Fibroblast of lung (primary cell): ENCODE measurements at regions not wholly inside any gene's neighbourhood (a gene's known extent, or its start where the extent isn't known, plus 50 kb on each side); places are given as distances from the start of the nearest gene placed in this dataset.

Experiments used
- DNase-seq, 2 donors: peaks; one replicate each; pipeline versions ENCODE4 v3.0.0 to v3.0.0-alpha.2; 2010; ENCODE audit warnings: low read depth in 2 of 2
- H2AFZ ChIP-seq: 2 replicates; pipeline ENCODE4 v1.5.1; 2012; ENCODE audit warnings: low read length, control low read depth, inconsistent platforms
- H3K27ac ChIP-seq: 2 replicates; pipeline ENCODE4 v1.5.1; 2011; ENCODE audit warnings: low read length, control low read depth; ENCODE audit not compliant: insufficient read depth
- H3K27me3 ChIP-seq: 2 replicates; pipeline ENCODE4 v1.5.1; 2011; ENCODE audit warnings: mild to moderate bottlenecking, low read length; ENCODE audit not compliant: control insufficient read depth, insufficient read depth
- H3K36me3 ChIP-seq: 2 replicates; pipeline ENCODE4 v1.5.1; 2011; ENCODE audit warnings: low read length; ENCODE audit not compliant: control insufficient read depth, insufficient read depth
- H3K4me1 ChIP-seq: 2 replicates; pipeline ENCODE4 v1.5.1; 2011; ENCODE audit warnings: low read length; ENCODE audit not compliant: control insufficient read depth, insufficient read depth; ENCODE audit errors: extremely low read depth
- H3K4me2 ChIP-seq: 2 replicates; pipeline ENCODE4 v1.5.1; 2011; ENCODE audit warnings: low read length, control low read depth; ENCODE audit not compliant: insufficient read depth; ENCODE audit errors: extremely low read depth
- H3K4me3 ChIP-seq, 4 experiments: fragments of 200-600 bp in 1 of 4; sonication (generic) in 1 of 4; replicated peaks in 1 of 4; 2 replicates each; pipeline ENCODE4 v1.5.1; 2011 to 2016; ENCODE audit warnings: low read length in 4 of 4, low read depth in 3 of 4, mild to moderate bottlenecking in 3 of 4, control low read depth in 2 of 4, inconsistent platforms in 1 of 4, mixed read lengths in 1 of 4; ENCODE audit not compliant: insufficient read depth in 1 of 4; ENCODE audit errors: control extremely low read depth in 1 of 4
- H3K79me2 ChIP-seq: 2 replicates; pipeline ENCODE4 v1.5.1; 2012; ENCODE audit warnings: mild to moderate bottlenecking, low read length, inconsistent platforms; ENCODE audit not compliant: control insufficient read depth, insufficient read depth
- H3K9ac ChIP-seq: 2 replicates; pipeline ENCODE4 v1.5.1; 2011; ENCODE audit warnings: mild to moderate bottlenecking, low read length, control low read depth; ENCODE audit not compliant: insufficient read depth
- H3K9me3 ChIP-seq: 2 replicates; pipeline ENCODE4 v1.5.1; 2012; ENCODE audit warnings: low read depth, low read length; ENCODE audit not compliant: control insufficient read depth, insufficient read depth
- H4K20me1 ChIP-seq: 2 replicates; pipeline ENCODE4 v1.5.1; 2011; ENCODE audit warnings: low read length; ENCODE audit not compliant: control insufficient read depth, insufficient read depth; ENCODE audit errors: extremely low read depth
- EZH2 ChIP-seq: IDR thresholded peaks from 2 replicates; pipeline ENCODE4 v1.5.1; 2012; ENCODE audit warnings: low read length, control low read depth, mild to moderate bottlenecking; ENCODE audit errors: missing control alignments
- TF ChIP-seq, protein P1 (sequence below), 2 donors: IDR thresholded peaks in 1 of 2; conservative IDR thresholded peaks in 1 of 2; 1 replicate in 1 of 2; 2 replicates in 1 of 2; pipeline ENCODE4 v1.5.1; 2011 to 2012; ENCODE audit warnings: low read length in 2 of 2, control low read depth in 1 of 2, inconsistent platforms in 1 of 2, low read depth in 1 of 2, mild to moderate bottlenecking in 1 of 2

DNA sequence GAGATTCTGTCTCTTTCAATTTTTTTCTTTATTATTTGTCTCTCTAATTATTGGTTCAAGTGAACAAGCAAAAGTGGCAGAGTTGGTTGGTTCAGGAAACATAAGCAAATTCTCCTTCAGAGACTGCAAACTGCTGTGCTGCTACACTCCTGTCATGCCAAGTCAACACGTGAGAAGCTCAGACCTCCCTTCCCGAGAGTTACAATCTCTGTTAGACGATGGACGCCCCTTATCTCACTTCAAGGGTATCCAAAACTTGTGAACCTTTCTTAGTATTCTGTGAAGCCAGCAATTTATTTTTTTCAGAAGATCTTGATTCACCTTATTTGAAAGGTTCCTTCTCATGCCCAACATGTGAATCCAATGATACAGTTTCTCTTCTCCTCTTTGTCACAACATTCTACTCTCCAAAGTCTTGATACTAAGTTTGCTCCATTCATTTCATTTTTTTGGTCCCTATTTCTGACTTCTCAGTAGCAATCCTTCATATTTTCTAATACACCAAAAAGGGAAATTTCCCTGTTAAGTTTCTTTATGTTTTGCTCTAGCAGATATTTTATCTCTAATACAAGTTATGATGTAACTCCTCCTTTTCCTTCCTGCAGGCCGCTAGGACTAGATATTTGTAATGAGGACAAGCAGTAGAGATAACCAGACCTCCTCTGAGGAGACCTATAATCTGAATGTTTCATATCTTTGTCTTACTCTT, 448.8 kb upstream of the CITED2 start:
- TF ChIP-seq EZH2 = no peak
- TF ChIP-seq, protein P1, sequence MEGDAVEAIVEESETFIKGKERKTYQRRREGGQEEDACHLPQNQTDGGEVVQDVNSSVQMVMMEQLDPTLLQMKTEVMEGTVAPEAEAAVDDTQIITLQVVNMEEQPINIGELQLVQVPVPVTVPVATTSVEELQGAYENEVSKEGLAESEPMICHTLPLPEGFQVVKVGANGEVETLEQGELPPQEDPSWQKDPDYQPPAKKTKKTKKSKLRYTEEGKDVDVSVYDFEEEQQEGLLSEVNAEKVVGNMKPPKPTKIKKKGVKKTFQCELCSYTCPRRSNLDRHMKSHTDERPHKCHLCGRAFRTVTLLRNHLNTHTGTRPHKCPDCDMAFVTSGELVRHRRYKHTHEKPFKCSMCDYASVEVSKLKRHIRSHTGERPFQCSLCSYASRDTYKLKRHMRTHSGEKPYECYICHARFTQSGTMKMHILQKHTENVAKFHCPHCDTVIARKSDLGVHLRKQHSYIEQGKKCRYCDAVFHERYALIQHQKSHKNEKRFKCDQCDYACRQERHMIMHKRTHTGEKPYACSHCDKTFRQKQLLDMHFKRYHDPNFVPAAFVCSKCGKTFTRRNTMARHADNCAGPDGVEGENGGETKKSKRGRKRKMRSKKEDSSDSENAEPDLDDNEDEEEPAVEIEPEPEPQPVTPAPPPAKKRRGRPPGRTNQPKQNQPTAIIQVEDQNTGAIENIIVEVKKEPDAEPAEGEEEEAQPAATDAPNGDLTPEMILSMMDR (conservative IDR thresholded peaks at IDR 0.05 in 1 of 2, IDR thresholded peaks at IDR 0.05 in 1 of 2; ENCODE audit: low read depth in 1 of 2, low read length in 2 of 2) = no peak
- no peak overlapping the region for H3K4me2 ChIP-seq
- H3K4me1 ChIP-seq = peaks cover 5% of the 10 kb centered on the region
- H3K27ac ChIP-seq = no peak overlapping the region
- H3K9ac ChIP-seq = no peak overlapping the region
- H3K9me3 ChIP-seq = no peaks in the 10 kb centered on the region
- H3K4me3 ChIP-seq = no peak overlapping the region
- no peaks in the 10 kb centered on the region for H3K79me2 ChIP-seq
- H2AFZ ChIP-seq = no peak overlapping the region
- H3K36me3 ChIP-seq = no peaks in the 10 kb centered on the region
- no peaks in the 10 kb centered on the region for H4K20me1 ChIP-seq
- no peaks in the 10 kb centered on the region for H3K27me3 ChIP-seq
- DNase-seq = no peak

DNA sequence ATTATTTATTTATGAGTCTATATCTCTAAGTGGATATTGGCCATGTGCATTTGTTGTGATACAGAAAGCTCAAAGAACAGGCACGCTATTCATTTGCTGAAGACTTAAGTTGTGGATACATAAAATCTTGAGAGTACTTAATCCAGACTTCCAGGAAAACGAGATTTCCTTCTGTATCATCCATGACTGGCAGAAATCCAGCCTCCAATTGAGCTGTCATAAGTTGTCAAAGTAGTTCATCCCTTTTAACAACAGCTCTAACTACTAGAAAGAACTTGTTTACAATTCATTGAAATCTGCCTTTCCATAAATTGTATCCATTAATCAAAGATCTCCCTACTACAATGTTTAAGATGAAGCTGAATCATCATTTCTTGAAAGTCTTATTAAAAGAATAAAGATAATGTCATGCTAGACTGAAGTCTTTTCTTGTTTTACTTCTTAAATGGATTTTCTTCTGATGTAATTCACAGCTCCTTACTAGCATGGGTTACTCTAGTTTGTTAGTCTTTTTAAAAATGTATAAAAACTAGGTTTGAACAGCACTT, 447.3 kb upstream of the CITED2 start:
- no peaks in the 10 kb centered on the region for H3K27me3 ChIP-seq
- no peak for TF ChIP-seq EZH2
- TF ChIP-seq, protein P1 (conservative IDR thresholded peaks at IDR 0.05 in 1 of 2, IDR thresholded peaks at IDR 0.05 in 1 of 2; ENCODE audit: low read depth in 1 of 2, low read length in 2 of 2) = no peak
- peaks cover 5% of the 10 kb centered on the region for H3K4me1 ChIP-seq

DNA sequence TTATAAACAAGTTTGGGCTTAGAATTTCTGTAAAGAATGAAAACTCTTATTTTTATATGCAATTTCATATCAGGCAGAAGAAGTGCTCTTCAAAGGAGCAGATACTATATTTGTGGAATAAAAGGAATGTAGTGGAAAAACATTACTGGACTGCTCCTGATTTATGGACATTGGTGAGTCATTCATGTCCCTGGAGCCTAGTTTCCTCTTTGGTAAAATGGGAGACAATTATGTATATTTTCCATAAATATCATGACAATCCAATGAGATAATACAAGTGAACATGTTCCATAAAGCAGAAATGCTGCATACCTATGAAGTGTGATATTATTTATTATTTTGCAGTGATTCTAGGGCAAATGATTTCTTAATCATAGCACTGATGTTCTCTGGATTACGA, 445.8 kb upstream of the CITED2 start:
- Histone ChIP-seq H4K20me1 (no peaks in the 10 kb centered on the region), H3K4me2 (no peak overlapping the region), H3K4me1 (peaks cover 5% of the 10 kb centered on the region), H3K9me3 (no peaks in the 10 kb centered on the region), H3K4me3 (no peak overlapping the region), H3K9ac (no peak overlapping the region), H3K27ac (no peak overlapping the region), H2AFZ (no peak overlapping the region), H3K79me2 (no peaks in the 10 kb centered on the region), H3K36me3 (no peaks in the 10 kb centered on the region), H3K27me3 (no peaks in the 10 kb centered on the region)
- TF ChIP-seq, protein P1 (conservative IDR thresholded peaks at IDR 0.05 in 1 of 2, IDR thresholded peaks at IDR 0.05 in 1 of 2; ENCODE audit: low read depth in 1 of 2, low read length in 2 of 2) = no peak
- TF ChIP-seq EZH2 = no peak
- DNase-seq = peak; percentile 79 to 86

More for the DNA sequence above, 447.3 kb upstream of the CITED2 start:
- peak in 1 of 2 donors; percentile 7 for DNase-seq
- Histone ChIP-seq H3K9me3 (no peaks in the 10 kb centered on the region), H2AFZ (no peak overlapping the region), H4K20me1 (no peaks in the 10 kb centered on the region), H3K27ac (no peak overlapping the region), H3K79me2 (no peaks in the 10 kb centered on the region), H3K9ac (no peak overlapping the region), H3K4me3 (no peak overlapping the region), H3K36me3 (no peaks in the 10 kb centered on the region), H3K4me2 (no peak overlapping the region)
